IMR-90 (cell line): ENCODE measurements at regions not wholly inside any gene's neighbourhood (a gene's known extent, or its start where the extent isn't known, plus 50 kb on each side); places are given as distances from the start of the nearest gene placed in this dataset.

Experiments used
- ATAC-seq: fragments of 200-7000 bp; cut with Tn5 transposase; 2 replicates; pipeline ENCODE4 v1.9.1; 2020; ENCODE audit warnings: low read depth, mild to moderate bottlenecking, moderate library complexity
- BruUV-seq: library from RNA; stranded (reverse); fragments of 400-500 nt; replicated peaks from 2 replicates; lab custom pipeline; 2021; lab: Mats Ljungman, UMichigan
- CTCF ChIA-PET: fragments of 300-600 bp; formaldehyde crosslinking; extraction: SDS; loops from one replicate; lab custom pipeline; 2021; ENCODE audit warnings: antibody characterized with exemption; lab: Yijun Ruan, JAX
- POLR2A ChIA-PET: fragments of 300-600 bp; sonication (Branson Sonifier 250); formaldehyde crosslinking; loops from one replicate; lab custom pipeline; 2022; ENCODE audit warnings: antibody characterized with exemption; ENCODE audit not compliant: unreplicated experiment; lab: Charles Lee
- DNase-seq: peaks from one replicate; pipeline ENCODE4 v3.0.0; 2013
- H2AFZ ChIP-seq: replicated peaks from 2 replicates; pipeline ENCODE3; 2013; ENCODE audit warnings: low read length, mild to moderate bottlenecking; ENCODE audit not compliant: poor library complexity
- H2AK5ac ChIP-seq: 2 replicates; pipeline ENCODE4 v1.6.1; 2013; ENCODE audit warnings: low read depth, low read length, inconsistent platforms
- H2AK9ac ChIP-seq: replicated peaks from 2 replicates; pipeline ENCODE3; 2013; ENCODE audit warnings: mild to moderate bottlenecking, low read depth, low read length, moderate library complexity; ENCODE audit not compliant: poor library complexity
- H2BK120ac ChIP-seq: 2 replicates; pipeline ENCODE4 v1.6.1; 2013; ENCODE audit warnings: low read depth, low read length, inconsistent platforms
- H2BK15ac ChIP-seq: 3 replicates; pipeline ENCODE4 v1.6.1; 2013; ENCODE audit warnings: low read depth, low read length, inconsistent platforms
- H2BK20ac ChIP-seq: 2 replicates; pipeline ENCODE4 v1.6.1; 2013; ENCODE audit warnings: low read depth, mild to moderate bottlenecking, inconsistent platforms, low read length, moderate library complexity
- H2BK5ac ChIP-seq: 2 replicates; pipeline ENCODE4 v1.6.1; 2013; ENCODE audit warnings: mild to moderate bottlenecking, low read depth, low read length, inconsistent platforms; ENCODE audit not compliant: poor library complexity, severe bottlenecking
- H3K14ac ChIP-seq: replicated peaks from 2 replicates; pipeline ENCODE4 v1.6.1; 2013; ENCODE audit warnings: low read depth, low read length, inconsistent platforms
- H3K18ac ChIP-seq: 2 replicates; pipeline ENCODE4 v1.6.1; 2013; ENCODE audit warnings: low read depth, low read length, control low read depth
- H3K23ac ChIP-seq: 2 replicates; pipeline ENCODE4 v1.6.1; 2013; ENCODE audit warnings: low read depth, low read length, inconsistent platforms
- H3K27ac ChIP-seq: 2 replicates; pipeline ENCODE4 v1.5.1; 2013; ENCODE audit warnings: mild to moderate bottlenecking, control low read depth, low read length; ENCODE audit not compliant: insufficient read depth
- H3K27me3 ChIP-seq: 2 replicates; pipeline ENCODE4 v1.6.1; 2013; ENCODE audit warnings: low read length; ENCODE audit not compliant: control insufficient read depth, insufficient read depth
- H3K36me3 ChIP-seq: 2 replicates; pipeline ENCODE4 v1.6.1; 2013; ENCODE audit warnings: low read length, mixed read lengths; ENCODE audit not compliant: control insufficient read depth, insufficient read depth
- H3K4ac ChIP-seq: 2 replicates; pipeline ENCODE4 v1.6.1; 2013; ENCODE audit warnings: low read depth, low read length, inconsistent platforms
- H3K4me1 ChIP-seq: 2 replicates; pipeline ENCODE4 v1.6.1; 2013; ENCODE audit warnings: low read length, mixed read lengths; ENCODE audit not compliant: control insufficient read depth, insufficient read depth
- H3K4me2 ChIP-seq: 2 replicates; pipeline ENCODE4 v1.6.1; 2013; ENCODE audit warnings: low read depth, mild to moderate bottlenecking, control low read depth, low read length, moderate library complexity
- H3K4me3 ChIP-seq: 2 replicates; pipeline ENCODE4 v1.5.1; 2013; ENCODE audit warnings: low read depth, mild to moderate bottlenecking, control low read depth, low read length, moderate library complexity; ENCODE audit not compliant: insufficient read depth
- H3K56ac ChIP-seq: 2 replicates; pipeline ENCODE4 v1.6.1; 2013; ENCODE audit warnings: low read length, inconsistent platforms; ENCODE audit not compliant: insufficient read depth; ENCODE audit errors: extremely low read depth
- H3K79me1 ChIP-seq, 2 experiments: 2 replicates each; pipeline ENCODE4 v1.6.1; 2013; ENCODE audit warnings: low read length in 2 of 2, inconsistent platforms in 1 of 2, low read depth in 1 of 2
- H3K9ac ChIP-seq: 2 replicates; pipeline ENCODE4 v1.6.1; 2013; ENCODE audit warnings: low read depth, low read length, control low read depth
- H3K9me1 ChIP-seq: 2 replicates; pipeline ENCODE4 v1.6.1; 2013; ENCODE audit warnings: low read length, inconsistent platforms; ENCODE audit not compliant: insufficient read depth
- H3K9me3 ChIP-seq: 2 replicates; pipeline ENCODE4 v1.6.1; 2013; ENCODE audit warnings: low read length; ENCODE audit not compliant: control insufficient read depth, insufficient read depth
- H4K20me1 ChIP-seq: 2 replicates; pipeline ENCODE4 v1.6.1; 2013; ENCODE audit warnings: low read length, inconsistent platforms; ENCODE audit not compliant: insufficient read depth
- H4K5ac ChIP-seq: 2 replicates; pipeline ENCODE4 v1.6.1; 2013; ENCODE audit warnings: mild to moderate bottlenecking, low read depth, low read length, control low read depth
- H4K8ac ChIP-seq, 2 experiments: 2 replicates each; pipeline ENCODE4 v1.6.1; 2013; ENCODE audit warnings: low read depth in 2 of 2, low read length in 2 of 2, control low read depth in 1 of 2, inconsistent platforms in 1 of 2
- H4K91ac ChIP-seq: 2 replicates; pipeline ENCODE4 v1.6.1; 2013; ENCODE audit warnings: low read depth, low read length, inconsistent platforms; ENCODE audit not compliant: insufficient read depth
- CEBPB ChIP-seq: IDR thresholded peaks from 2 replicates; pipeline ENCODE4 v1.6.1; 2012; ENCODE audit warnings: low read depth, low read length, improper control_type of control experiment
- CTCF ChIP-seq: conservative IDR thresholded peaks from 2 replicates; pipeline ENCODE4 v1.5.1; 2012; ENCODE audit warnings: mild to moderate bottlenecking, low read depth, low read length, improper control_type of control experiment
- ELK1 ChIP-seq: fragments of 150-350 bp; IDR thresholded peaks from 2 replicates; pipeline ENCODE4 v1.6.1; 2016; ENCODE audit warnings: low read depth, mild to moderate bottlenecking, low read length, moderate library complexity, borderline replicate concordance
- MAZ ChIP-seq: IDR thresholded peaks from 2 replicates; pipeline ENCODE4 v1.6.1; 2012; ENCODE audit warnings: low read depth, mild to moderate bottlenecking, low read length, improper control_type of control experiment, moderate library complexity, borderline replicate concordance
- RFX5 ChIP-seq: IDR thresholded peaks from 2 replicates; pipeline ENCODE4 v1.8.0; 2012; ENCODE audit warnings: low read depth, mild to moderate bottlenecking, low read length, moderate library complexity
- USF2 ChIP-seq: fragments of 150-350 bp; IDR thresholded peaks from 2 replicates; pipeline ENCODE4 v1.6.1; 2017; ENCODE audit warnings: mild to moderate bottlenecking, antibody characterized with exemption, low read length, low read depth
- WGBS, 2 experiments: methylation state at CpG; one replicate each; pipeline versions ENCODE4 v1.1.5 to v1.1.7; 2013; ENCODE audit warnings: missing lambda C conversion rate in 2 of 2; ENCODE audit not compliant: insufficient read length in 1 of 2; ENCODE audit errors: extremely low coverage in 2 of 2; 5-methylcytosine and 5-hydroxymethylcytosine counted together
- dilution Hi-C: fragments of 300-500 bp; cut with HindIII; formaldehyde crosslinking; loops from one replicate; pipeline ENCODE4 v1.14.3; 2018; ENCODE audit warnings: low sequenced_read_pairs; ENCODE audit not compliant: unreplicated experiment
- in situ Hi-C: fragments of 300-500 bp; cut with MboI; formaldehyde crosslinking; loops from 3 replicates; pipeline ENCODE4 v1.14.3; 2019; ENCODE audit warnings: low sequenced_read_pairs, inconsistent platforms, mixed read lengths
- intact Hi-C: fragments of 100-400 bp; cut with micrococcal nuclease; formaldehyde crosslinking; loops from 2 replicates; pipeline ENCODE4 v1.10.0; 2022

GRCh38 chr1:30631700-30632099, 91.7 kb downstream of the MATN1 start:
- no peak for ATAC-seq
- no peak overlapping the region for H3K14ac ChIP-seq
- no peak overlapping the region for H3K4me2 ChIP-seq
- H3K4me1 ChIP-seq = no peaks in the 10 kb centered on the region
- no peak overlapping the region for H3K18ac ChIP-seq
- CTCF ChIA-PET = no interaction called here
- H4K8ac ChIP-seq = no peak overlapping the region
- peaks cover 3% of the 10 kb centered on the region for H3K9me3 ChIP-seq
- H3K4me3 ChIP-seq = no peak overlapping the region
- in situ Hi-C loops (no loop called here), dilution Hi-C loops (no loop called here), intact Hi-C loops (no loop called here)
- H3K9ac ChIP-seq = no peak overlapping the region
- no peak overlapping the region for H2BK20ac ChIP-seq
- DNase-seq = no peak
- H3K27me3 ChIP-seq = no peaks in the 10 kb centered on the region; the same call in 1 of the 2 replicates
- no peak overlapping the region for H3K23ac ChIP-seq
- no peak overlapping the region for H2AFZ ChIP-seq
- no peak overlapping the region for H3K56ac ChIP-seq
- TF ChIP-seq CTCF (no peak), CEBPB (no peak), RFX5 (no peak), MAZ (no peak), USF2 (no peak), ELK1 (no peak)
- WGBS, 2 experiments = no CpG with 5 or more reads among the region's 2 CpGs
- H2BK120ac ChIP-seq = no peak overlapping the region
- no peak overlapping the region for H4K91ac ChIP-seq
- H3K79me1 ChIP-seq = no peaks in the 10 kb centered on the region
- H4K20me1 ChIP-seq = no peaks in the 10 kb centered on the region
- no peak overlapping the region for H3K4ac ChIP-seq
- H4K5ac ChIP-seq = no peak overlapping the region
- no peak overlapping the region for H2BK5ac ChIP-seq
- no peak overlapping the region for H2AK9ac ChIP-seq
- no peaks in the 10 kb centered on the region for H3K9me1 ChIP-seq
- H3K36me3 ChIP-seq = no peaks in the 10 kb centered on the region
- no peak overlapping the region for H3K27ac ChIP-seq
- no peak overlapping the region for H2BK15ac ChIP-seq
- POLR2A ChIA-PET = no interaction called here
- H2AK5ac ChIP-seq = no peak overlapping the region
- no TSS peak for BruUV-seq
